GM21786 (cell line): ENCODE measurements at regions not wholly inside any gene's neighbourhood (a gene's known extent, or its start where the extent isn't known, plus 50 kb on each side); places are given as distances from the start of the nearest gene placed in this dataset.
"Not testable (repeated sequence)": the region's sequence is repeated elsewhere in the genome, so short reads cannot be mapped to it uniquely, and the experiment has no call there.

Source experiments
- ATAC-seq: cut with Tn5 transposase; IDR thresholded peaks from one replicate; pipeline ENCODE4 v1.9.1; 2021; ENCODE audit not compliant: unreplicated experiment

DNA sequence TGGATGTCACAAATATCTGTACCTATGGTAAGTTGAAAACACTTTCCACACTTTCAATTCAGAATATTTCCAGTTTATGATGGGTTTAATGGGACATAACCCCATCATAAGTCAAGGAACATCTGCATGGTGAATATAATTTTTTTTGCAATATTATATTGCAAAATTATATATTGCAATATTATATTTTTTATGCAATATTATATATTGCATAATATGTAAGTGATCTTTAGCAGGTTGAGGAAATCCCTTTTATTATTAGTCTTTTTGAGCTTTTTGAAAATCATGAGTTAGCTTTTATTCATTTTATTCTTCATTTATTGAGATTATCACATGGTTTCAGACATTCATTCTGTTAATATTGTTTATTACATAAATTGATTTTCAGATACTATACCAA is 342.2 kb upstream of the GALNT5 start:
- ATAC-seq, result no peak

DNA sequence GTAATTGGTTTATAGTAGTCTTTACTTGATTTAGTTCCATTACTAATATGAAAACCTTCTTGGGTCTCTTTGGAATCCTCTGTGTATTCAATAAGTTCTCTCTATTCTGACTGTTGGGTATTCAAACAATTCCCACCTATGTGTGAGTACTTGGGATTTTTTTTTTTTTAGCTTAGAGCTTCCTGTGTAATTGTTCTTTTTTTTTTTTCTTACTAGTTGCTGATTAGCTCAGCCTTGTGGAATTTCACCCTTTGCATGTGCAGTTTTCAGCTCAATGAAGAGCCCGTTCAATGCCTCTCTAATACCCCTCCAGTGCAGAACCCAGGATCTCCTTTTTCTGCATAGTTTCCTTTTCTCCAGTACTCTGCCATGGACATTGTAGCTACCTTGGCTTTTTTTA is 339.1 kb upstream of the GALNT5 start:
- ATAC-seq, result no peak

DNA sequence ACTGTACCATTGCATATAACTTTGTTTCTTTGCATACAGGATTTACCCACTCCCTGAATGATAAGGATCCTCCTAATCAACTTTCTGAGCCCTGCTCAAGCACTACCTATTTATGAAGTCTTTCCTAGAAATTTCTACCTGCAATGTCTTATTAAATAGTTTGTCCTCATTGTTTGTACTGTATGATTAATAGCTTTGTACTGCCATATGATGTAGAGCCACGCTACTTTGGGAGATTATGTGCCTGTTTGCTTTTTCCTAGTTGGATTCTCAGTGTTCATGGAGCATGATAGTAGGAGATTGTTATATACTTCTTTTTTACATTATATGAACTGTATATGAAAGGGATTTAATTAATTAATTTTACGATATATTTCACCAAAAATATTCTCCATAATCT is 327.1 kb upstream of the GALNT5 start:
- ATAC-seq, result no peak

DNA sequence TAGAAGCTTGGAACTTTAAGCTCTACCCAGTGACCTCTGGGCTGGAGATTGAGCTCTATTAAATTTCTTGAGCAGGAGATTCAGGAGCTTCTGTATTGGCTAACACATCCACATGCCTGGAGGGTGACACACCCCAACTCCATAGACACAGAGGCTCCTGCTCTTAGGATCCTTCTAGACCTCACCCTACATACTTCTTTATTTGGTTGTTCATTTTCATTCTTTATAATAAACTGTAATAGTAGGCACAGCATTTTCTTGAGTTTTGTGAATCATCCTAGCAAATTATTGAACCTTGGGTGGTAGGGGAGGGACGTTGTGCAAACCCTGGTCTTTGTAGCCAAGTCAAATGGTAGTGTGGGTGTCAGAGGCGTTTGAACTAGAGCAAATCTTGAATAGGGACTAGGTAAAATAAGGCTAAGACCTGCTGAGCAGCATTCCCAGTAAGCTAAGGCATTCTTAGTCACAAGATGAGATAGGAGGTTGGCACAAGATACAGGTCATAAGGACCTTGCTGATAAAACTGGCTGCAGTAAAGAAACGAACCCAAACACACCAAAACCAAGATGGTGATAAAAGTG is 323.8 kb upstream of the GALNT5 start:
- ATAC-seq, result no peak

DNA sequence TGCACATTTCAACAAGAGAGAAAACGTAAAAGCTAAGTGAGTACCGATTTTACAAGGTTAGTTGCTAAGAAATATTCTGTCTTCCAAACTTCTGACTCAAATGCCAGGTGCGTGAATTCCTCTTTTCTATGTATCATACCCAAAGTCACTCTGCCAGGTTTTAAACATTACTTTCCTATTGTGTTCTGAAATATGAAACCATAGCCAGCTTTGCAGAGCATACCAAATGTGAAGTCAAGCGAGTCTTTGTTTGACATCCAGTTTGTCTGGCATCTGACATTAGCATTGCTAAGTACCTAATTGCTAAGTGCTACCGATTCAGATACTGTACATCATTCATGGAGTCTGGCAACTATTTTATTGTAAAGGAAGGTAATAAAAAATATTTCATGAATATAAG is 321.9 kb upstream of the GALNT5 start:
- no peak for ATAC-seq

DNA sequence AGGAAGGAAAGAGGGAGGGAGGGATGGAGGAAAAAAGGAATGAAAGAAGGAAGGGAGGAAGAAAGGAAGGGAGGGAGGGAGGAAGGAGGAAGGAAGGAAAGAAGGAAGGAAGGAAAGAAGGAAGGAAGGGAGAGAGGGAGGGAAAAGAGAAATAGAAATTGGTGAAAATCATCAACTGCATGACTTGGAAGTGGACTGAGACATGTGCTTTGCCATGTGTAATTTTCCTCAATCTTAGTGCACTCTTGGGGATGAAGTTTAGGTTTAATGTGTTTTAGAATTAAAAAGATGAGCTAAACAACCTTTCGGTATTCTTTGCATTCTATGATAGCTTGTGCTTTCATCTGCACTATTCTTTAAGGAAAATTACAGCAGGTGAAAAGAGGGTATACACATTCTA is 320.1 kb upstream of the GALNT5 start:
- ATAC-seq, result no peak

DNA sequence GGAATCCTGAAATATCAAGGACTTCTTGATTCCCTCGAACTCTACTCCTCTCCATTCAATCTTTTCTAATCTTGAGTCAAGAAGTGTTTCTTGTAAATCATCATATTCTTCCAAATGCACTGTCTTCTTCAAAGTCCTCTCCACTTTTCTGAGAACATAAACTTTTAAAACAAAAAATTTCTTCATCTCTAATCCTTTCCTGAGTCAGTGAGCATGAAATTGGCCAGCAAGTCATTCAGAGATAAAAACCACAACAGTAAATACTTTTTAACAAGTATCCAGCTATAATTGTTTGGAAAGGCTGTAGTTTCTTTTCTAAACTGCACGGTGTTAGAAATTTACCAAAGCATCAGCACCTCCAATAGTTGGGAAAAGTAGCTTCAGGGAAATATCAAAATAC is 312.6 kb upstream of the GALNT5 start:
- ATAC-seq, result no peak

DNA sequence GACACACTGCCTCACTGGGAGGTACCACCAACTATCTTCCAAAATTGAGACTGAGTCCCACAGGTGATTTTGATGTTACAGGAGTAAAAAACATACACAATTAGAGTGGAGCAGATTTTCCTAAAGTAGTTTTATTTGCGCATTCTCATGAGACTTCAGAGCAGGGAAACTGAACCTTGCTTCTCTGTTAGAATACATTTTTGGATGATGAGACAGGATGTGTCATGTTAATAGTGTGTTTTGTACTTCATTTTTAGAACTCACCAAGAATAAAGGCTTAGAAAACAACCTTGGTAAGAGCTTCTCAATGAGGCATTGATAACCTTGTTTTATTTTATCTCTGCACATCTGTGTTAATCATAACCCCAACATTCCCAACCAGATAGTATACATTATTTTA is 310.2 kb upstream of the GALNT5 start:
- no peak for ATAC-seq

DNA sequence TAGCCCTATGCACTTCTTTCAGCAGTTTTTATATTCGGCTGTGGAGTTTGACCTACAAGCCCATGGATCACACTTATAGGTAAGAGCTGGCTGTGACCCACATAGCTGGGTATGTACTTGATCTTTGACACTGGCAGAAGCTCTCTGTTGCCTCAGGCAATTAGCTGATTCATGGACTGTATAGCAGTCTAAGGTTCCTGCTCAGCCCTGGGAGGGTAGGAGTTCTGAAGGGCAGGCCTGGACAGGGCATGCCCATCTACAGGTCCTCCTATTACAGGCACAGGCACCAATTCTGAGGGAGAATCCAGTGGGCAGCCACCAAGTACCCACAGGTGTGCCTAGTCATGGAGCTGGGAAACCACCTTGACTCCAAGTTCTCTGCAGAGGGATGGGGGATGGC is 301.8 kb upstream of the GALNT5 start:
- ATAC-seq, result no peak

DNA sequence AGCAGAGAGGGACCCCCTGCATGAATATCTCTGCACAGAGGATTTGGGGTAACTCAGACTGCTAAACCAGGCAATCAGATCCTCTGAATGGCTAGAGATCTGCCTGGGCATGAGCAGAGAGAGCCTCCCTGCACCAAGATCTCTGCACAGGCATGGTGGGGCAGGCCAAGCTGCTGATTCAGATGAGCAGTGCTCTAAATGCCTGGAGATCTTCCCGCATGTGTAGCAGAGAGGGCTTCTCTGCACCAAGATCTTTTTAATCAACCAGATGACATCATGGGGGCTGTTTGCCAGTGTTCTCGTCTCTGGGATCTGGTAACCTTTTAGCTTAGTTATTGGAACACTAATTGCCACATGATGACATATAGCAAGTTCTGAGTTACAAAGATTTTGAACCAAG is 301.3 kb upstream of the GALNT5 start:
- ATAC-seq, result no peak

DNA sequence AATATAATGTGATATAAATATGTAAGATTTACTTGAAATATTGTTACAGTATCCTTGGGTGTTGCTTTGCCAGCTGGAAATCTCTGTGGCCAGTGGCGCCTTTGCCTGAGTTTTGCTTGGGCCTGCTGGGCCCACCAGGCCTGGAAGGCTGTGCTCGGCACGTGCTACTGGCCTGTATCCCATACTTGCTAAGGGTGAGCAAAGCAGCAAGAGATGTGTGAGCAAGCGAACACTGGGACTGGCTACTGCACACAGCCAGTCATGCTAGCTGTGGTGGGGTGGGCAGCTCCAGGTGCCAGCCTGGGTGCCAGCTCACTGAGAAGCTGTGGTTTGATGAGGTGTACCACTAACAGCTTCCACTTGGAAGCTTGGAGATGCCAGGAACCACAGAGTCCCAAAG is 299.1 kb upstream of the GALNT5 start:
- no peak for ATAC-seq

DNA sequence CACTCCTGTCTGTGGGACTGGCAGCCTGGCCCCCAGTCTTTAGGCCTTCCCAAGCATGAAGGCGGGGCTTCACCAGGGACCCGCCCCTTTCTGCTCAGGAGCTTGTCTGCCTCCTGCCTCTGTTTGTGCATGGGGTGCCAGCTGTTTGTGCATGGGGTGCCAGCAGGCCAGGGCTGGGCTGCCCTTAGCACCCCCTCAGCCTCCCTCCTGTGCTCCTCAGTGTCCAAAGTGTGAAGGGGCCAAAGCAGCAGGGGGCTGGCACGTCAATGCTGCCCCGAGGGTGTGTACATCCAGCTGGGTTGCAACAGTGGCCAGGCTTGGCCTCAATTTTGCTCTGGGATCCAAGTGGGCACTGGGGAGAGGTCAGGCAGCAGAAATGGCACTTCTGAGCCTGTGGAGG is 298.0 kb upstream of the GALNT5 start:
- ATAC-seq, result no peak

DNA sequence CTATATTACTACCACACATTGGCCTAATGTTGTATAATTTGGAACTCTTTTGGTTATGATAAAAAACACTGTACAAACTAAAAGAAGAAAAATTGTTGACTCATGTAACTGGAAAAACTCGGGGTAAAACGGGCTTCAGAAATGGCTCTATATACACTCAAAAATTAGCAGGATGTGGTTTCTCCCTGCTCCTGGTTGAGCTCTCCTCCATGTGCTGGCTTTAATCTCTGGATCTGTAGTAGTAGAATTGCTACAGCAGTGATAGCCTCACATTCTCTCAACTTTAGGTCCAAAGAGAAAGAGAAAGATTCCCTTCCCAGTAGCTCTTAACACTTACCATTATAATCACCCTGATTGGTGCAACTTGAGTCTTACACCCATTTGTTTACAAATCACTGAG is 274.9 kb upstream of the GALNT5 start:
- ATAC-seq, result no peak

DNA sequence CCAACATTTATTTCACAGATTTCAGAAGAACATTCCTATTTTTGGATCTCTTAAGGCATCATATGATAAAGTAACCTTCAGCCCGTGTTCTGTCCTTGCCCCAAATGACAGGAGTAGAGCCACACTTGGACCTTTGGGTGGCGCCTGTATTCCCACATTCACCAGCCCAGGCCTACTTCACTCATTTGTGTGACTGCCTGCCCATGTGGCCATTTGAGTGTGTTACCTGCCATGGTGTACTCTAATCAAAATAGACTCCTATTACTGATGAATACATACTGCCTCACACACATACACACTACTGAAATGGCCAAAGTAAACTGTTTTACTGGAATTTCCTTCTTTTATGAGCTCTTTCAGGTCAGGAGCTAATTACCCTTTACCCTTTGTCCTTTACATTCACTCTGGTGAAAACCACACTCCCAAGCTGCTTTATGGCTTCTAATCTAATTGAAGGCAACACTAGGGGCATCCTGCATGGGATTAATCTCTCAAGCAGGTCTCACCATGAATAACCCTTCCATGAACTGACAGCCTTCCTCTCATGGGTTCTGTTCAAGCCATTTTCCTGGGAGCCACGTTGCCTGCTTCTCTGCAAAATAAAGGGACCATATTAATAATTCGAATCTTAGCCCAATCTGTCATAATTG is 271.0 kb upstream of the GALNT5 start:
- ATAC-seq, result no peak

DNA sequence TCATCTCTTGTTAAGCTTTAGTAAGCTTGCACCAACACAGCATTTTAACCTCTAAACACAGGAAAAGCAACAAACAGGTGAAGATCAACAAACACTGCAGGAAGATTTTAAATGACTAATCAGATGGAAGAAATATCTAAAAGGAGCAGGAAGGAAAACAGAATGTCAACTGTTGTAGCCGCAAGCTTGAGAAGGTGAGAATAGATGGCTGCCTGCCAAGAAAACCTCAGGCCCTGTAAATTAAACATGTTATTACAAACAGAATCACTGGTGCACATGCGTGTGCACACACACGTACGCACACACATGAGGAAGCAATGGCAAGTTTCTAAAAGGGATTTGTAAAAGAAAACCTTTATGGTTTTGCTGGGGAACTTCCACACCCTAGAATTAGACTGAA is 257.8 kb upstream of the GALNT5 start:
- ATAC-seq, result no peak

DNA sequence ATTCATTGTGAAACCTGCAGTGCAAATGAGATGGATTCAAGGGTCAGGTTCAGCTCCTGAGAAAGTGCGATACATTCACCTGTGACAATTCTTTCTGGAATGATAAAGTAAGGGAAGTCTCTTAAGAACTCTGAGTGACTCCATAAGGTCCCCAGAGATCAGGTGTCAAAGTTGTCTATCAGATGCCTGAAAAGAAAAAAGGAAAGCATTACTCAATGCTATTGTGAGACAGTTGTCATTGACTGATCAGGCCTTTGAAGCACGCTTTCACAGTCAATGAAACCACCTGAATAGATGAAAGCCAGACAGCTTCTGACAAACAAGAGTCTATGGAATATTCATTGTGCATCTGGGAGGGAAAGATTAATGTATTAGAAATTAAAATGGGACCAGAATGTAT is 252.7 kb upstream of the GALNT5 start:
- no peak for ATAC-seq

DNA sequence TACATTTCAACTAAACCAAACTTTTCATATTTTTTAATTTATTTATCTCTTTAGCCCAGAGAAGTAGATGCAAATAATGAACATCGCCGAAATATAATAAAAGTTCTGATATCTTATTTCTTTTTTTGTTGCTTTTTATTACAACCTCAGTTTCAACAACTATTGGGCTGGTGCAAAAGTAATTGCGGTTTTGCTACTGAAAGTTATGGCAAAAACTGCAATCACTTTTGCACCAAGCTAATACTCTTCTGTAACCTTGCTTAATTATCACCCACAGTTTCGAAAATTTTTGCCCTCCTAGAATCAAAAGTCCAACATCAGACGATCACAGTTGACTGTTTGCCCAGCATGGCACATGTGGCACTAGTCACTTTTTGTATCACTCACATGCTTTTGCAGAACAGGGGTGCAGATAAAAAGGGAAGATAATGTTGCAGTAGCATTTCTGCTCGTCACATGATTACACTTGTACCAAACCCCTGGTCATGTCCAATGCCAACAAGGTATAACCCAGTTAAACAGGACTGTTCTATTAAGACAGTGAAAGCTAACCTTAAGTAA is 242.4 kb upstream of the GALNT5 start:
- ATAC-seq, result no peak

DNA sequence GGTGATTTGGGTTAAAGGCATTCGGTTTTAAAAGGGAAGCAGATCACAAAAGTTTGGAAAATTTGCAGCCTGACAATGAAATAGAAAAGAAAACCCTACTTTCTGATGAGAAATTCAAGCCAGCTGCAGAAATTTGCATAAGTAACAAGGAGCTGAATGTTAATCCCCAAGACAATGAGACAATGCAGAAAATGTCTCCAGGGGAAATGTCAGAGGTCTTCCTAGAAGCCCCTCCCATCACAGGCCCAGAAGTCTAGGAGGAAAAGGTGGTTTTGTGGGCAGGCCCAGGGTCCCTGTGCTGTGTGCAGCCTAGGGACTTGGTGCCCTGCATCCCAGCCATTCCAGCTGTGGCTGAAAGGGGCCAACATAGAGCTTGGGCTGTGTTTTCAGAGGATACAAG is 234.2 kb upstream of the GALNT5 start:
- not testable (repeated sequence) for ATAC-seq

DNA sequence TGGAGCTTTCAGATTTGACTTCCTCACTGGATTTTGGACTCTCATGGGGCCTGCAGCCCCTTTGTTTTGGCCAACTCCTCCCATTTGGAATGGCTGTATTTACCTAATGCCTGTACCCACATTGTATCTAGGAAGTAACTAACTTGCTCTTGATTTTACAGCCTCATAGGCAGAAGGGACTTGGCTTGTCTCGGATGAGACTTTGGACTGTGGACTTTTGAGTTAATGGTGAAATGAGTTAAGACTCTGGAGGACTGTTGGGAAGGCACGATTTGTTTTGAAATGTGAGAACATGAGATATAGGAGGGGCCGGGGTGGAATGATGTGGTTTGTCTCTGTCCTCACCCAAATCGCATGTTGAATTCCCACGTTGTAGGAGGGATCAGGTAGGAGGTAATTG is 233.4 kb upstream of the GALNT5 start:
- ATAC-seq, result no peak

DNA sequence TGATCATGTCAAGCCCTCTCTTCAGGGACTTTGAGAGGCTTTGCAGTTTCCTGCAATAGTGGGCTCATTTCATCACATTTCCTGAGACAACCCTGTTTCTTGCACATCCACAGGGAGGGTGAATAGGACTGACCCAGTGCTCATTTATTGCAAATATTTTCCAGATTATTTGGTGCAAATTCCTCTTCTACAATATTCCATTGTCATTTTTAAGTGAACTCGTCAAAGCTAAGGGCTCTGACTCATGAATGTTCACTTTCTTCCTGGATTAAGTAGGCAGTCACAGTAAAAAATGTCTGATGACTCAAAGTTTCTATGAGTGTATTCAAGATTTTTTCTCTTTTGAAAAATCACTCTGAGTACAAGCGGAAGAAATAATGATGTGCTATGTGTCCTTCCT is 225.5 kb upstream of the GALNT5 start:
- ATAC-seq, result no peak

DNA sequence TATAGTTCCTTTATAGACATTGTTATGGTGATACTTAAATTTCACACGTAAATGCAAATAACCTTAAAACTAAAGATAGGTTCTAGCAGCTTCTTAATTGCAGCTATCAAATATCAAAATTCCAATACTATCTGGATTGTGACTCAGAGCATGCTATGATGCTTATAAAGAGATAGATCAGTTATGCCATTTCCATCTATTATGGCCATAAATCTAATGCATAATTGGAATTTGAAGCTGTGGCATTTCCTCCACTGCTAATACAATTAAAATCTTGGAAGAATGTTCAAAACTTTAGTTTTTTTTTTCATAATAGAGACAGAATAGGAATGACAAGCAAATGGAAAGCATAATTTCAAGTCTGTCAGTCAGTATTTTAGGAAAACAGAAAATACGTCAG is 220.8 kb upstream of the GALNT5 start:
- no peak for ATAC-seq

DNA sequence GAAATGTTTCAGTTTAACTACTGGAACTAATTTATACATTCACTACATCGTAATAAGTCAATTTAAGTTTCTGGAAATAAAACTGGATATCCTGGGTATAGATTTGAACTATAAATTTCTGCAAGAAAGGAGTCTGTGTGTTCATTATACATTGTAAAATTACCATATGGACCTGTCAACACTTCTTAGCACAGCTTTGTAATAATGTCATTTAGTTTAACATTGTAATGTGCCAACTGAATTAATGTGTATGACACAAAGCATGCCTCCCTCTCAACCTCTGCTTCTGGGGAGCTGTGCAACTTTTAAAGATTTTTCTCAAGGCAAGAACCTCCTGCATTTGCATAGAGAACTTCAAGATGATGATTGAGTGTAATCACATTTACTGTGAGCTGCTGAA is 213.7 kb upstream of the GALNT5 start:
- no peak for ATAC-seq

DNA sequence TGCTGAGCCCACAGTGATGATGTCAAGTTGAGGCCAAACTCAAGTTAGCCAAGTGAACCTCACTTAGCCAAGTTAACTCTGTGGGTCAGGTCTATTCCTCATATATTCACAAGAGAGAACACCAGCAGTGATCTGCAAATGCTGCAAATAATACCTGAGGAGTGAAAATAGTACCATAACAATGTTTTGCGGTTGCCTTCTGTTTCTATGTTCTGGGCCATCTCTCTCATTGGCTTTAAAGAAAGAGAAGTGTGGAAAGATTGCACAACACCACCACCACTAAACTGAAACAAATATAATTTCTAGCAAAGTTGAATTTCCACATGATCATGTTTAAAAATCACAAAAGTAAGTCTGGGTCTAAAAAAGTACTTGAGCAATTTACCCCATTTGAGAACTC is 211.1 kb upstream of the GALNT5 start:
- no peak for ATAC-seq
